HepG2 (cell line): ENCODE measurements at regions not wholly inside any gene's neighbourhood (a gene's known extent, or its start where the extent isn't known, plus 50 kb on each side); places are given as distances from the start of the nearest gene placed in this dataset.

ENCODE experiments used
- ATAC-seq: fragments of 200-7000 bp; cut with Tn5 transposase; 3 replicates; pipeline ENCODE4 v1.9.1; 2020; ENCODE audit warnings: mild to moderate bottlenecking, moderate library complexity
- BruUV-seq: library from RNA; stranded (reverse); fragments of 400-500 nt; replicated peaks from 2 replicates; lab custom pipeline; 2021; lab: Mats Ljungman, UMichigan
- CTCF ChIA-PET: fragments of 300-600 bp; formaldehyde crosslinking; extraction: SDS; loops from one replicate; lab custom pipeline; 2021; ENCODE audit warnings: low total read pairs, inconsistent platforms, low intra/inter-chr PET ratio; lab: Yijun Ruan, JAX
- POLR2A ChIA-PET: fragments of 350-600 bp; sonication (Branson Sonifier 250); formaldehyde crosslinking; loops from one replicate; lab custom pipeline; 2020; ENCODE audit warnings: antibody characterized with exemption, inconsistent platforms; lab: Yijun Ruan, JAX
- DNase-seq: peaks from one replicate; pipeline ENCODE4 v3.0.0-alpha.2; 2015; ENCODE audit warnings: low spot score
- FAIRE-seq: peaks from 3 replicates; lab custom pipeline; 2011; peaks lifted over from hg19 to GRCh38; lab: Jason Lieb, UNC
- H2AFZ ChIP-seq: one replicate; pipeline ENCODE4 v1.6.1; 2011; ENCODE audit warnings: low read length, inconsistent platforms
- H3K27ac ChIP-seq: fragments of 300-600 bp; 3 replicates; pipeline ENCODE4 v1.8.0; 2011; ENCODE audit warnings: mixed run types, mild to moderate bottlenecking, mixed read lengths, low read length, inconsistent platforms; ENCODE audit not compliant: insufficient read depth; ENCODE audit errors: extremely low read length
- H3K27me3 ChIP-seq, 2 experiments: fragments of 200-600 bp in 1 of 2; 2 replicates in 1 of 2; 3 replicates in 1 of 2; pipeline versions ENCODE4 v1.6.0 to v1.8.0; 2011; ENCODE audit warnings: low read length in 2 of 2, mild to moderate bottlenecking in 2 of 2, moderate library complexity in 2 of 2, inconsistent platforms in 1 of 2; ENCODE audit not compliant: insufficient read depth in 2 of 2, control insufficient read depth in 1 of 2
- H3K36me3 ChIP-seq, 2 experiments: fragments of 200-600 bp in 1 of 2; replicated peaks in 1 of 2; 2 replicates in 1 of 2; 3 replicates in 1 of 2; pipeline versions ENCODE4 v1.5.1 to v1.8.0; 2011; ENCODE audit warnings: low read length in 2 of 2, inconsistent platforms in 1 of 2; ENCODE audit not compliant: insufficient read depth in 2 of 2, control insufficient read depth in 1 of 2
- H3K4me1 ChIP-seq: 2 replicates; pipeline ENCODE4 v1.5.1; 2012; ENCODE audit warnings: low read length, inconsistent platforms; ENCODE audit not compliant: insufficient read depth
- H3K4me2 ChIP-seq: 2 replicates; pipeline ENCODE4 v1.6.0; 2011; ENCODE audit warnings: low read depth, low read length, inconsistent platforms
- H3K4me3 ChIP-seq, 3 experiments: fragments of 200-600 bp in 1 of 3; sonication (generic), shearing (Covaris generic) in 1 of 3; replicated peaks in 1 of 3; 2 replicates each; pipeline ENCODE4 v1.5.1; 2011 to 2016; ENCODE audit warnings: low read length in 3 of 3, inconsistent platforms in 2 of 3, low read depth in 2 of 3, mild to moderate bottlenecking in 2 of 3, control low read depth in 1 of 3, mixed read lengths in 1 of 3; ENCODE audit not compliant: insufficient read depth in 1 of 3
- H3K79me2 ChIP-seq: one replicate; pipeline ENCODE4 v1.6.1; 2011; ENCODE audit warnings: low read length, inconsistent platforms; ENCODE audit not compliant: insufficient read depth
- H3K9ac ChIP-seq: 2 replicates; pipeline ENCODE4 v1.6.0; 2011; ENCODE audit warnings: mild to moderate bottlenecking, low read depth, low read length, inconsistent platforms; ENCODE audit not compliant: insufficient read depth
- H3K9me3 ChIP-seq: 2 replicates; pipeline ENCODE4 v1.5.1; 2012; ENCODE audit warnings: mild to moderate bottlenecking, low read length
- H4K20me1 ChIP-seq: 2 replicates; pipeline ENCODE4 v1.6.0; 2011; ENCODE audit warnings: inconsistent platforms, mild to moderate bottlenecking, low read length, moderate library complexity; ENCODE audit not compliant: insufficient read depth
- KDM6A ChIP-seq: IDR thresholded peaks from 2 replicates; pipeline ENCODE4 v1.6.1; 2016; ENCODE audit warnings: low read depth
- MIER3 ChIP-seq: IDR thresholded peaks from 2 replicates; pipeline ENCODE4 v1.6.1; 2016; ENCODE audit warnings: missing compliant biosample characterization, borderline replicate concordance
- NRL ChIP-seq: sonication (generic); formaldehyde crosslinking; IDR thresholded peaks from 2 replicates; pipeline ENCODE4 v1.5.0; 2020; ENCODE audit warnings: missing genetic modification reagents, mild to moderate bottlenecking, moderate library complexity, borderline replicate concordance
- SYNCRIP ChIP-seq: fragments of 200-400 bp; formaldehyde crosslinking; IDR thresholded peaks from 2 replicates; pipeline ENCODE4 v1.6.1; 2018; ENCODE audit warnings: mild to moderate bottlenecking, low read depth, low read length; ENCODE audit not compliant: insufficient read depth
- ZNF687 ChIP-seq: sonication (generic); formaldehyde crosslinking; IDR thresholded peaks from 2 replicates; pipeline ENCODE4 v1.5.1; 2020; ENCODE audit warnings: mild to moderate bottlenecking, missing genetic modification reagents, moderate library complexity
- ZNF788 ChIP-seq: sonication (generic); formaldehyde crosslinking; IDR thresholded peaks from 2 replicates; pipeline ENCODE4 v1.5.0; 2020; ENCODE audit warnings: mild to moderate bottlenecking, missing genetic modification reagents, borderline replicate concordance
- ZNF792 ChIP-seq: IDR thresholded peaks from 2 replicates; pipeline ENCODE4 v1.6.1; 2016
- WGBS: methylation state at CpG from one replicate; pipeline ENCODE4 v1.1.6; 2017; ENCODE audit warnings: low lambda C conversion rate; 5-methylcytosine and 5-hydroxymethylcytosine counted together
- in situ Hi-C: cut with HindIII; loops from 2 replicates; pipeline ENCODE4 v1.10.0; 2017; ENCODE audit warnings: low pct_unique_long_range_greater_than_20kb; ENCODE audit not compliant: extremely low pct_ligation_motif_present
- intact Hi-C: fragments of 100-400 bp; cut with micrococcal nuclease; formaldehyde crosslinking; loops from one replicate; pipeline ENCODE4 v1.10.0; 2022; ENCODE audit not compliant: unreplicated experiment
- TF ChIP-seq, protein P1 (sequence below), 2 experiments: sonication (generic) in 1 of 2; formaldehyde crosslinking in 1 of 2; IDR thresholded peaks; 2 replicates each; pipeline versions ENCODE4 v1.6.1 to v1.9.0; 2014 to 2022; ENCODE audit warnings: antibody characterized with exemption in 1 of 2, borderline replicate concordance in 1 of 2, inconsistent platforms in 1 of 2, low read depth in 1 of 2, missing genetic modification reagents in 1 of 2

DNA sequence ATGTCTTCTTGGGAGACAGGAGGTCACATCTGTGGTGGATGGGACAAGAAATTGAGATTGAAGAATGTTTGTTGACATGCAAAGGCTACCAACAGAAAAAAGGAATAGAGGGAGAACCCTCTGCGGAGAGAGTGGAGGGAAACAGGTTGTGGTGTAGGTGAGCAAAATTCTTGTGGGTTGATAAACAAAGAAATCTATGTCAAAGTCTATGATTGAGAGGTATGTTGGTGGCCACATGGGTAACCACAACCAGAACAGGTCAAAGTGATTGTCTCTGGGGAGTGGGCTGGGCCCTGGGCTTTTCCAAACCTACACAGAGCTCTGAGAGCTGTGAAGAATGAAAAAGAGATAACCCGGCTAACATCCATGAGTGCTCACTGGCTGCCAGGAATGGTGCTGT is 62.8 kb upstream of the NCK2 start:
- H2AFZ ChIP-seq: no peak overlapping the region
- TF ChIP-seq ZNF687 (CRISPR knock-in tag) (no peak), ZNF792 (CRISPR knock-in tag) (no peak), MIER3 (CRISPR knock-in tag) (no peak), NRL (CRISPR knock-in tag) (no peak), SYNCRIP (no peak), ZNF788 (CRISPR knock-in tag) (no peak), KDM6A (CRISPR knock-in tag) (no peak)
- TF ChIP-seq, protein P1, sequence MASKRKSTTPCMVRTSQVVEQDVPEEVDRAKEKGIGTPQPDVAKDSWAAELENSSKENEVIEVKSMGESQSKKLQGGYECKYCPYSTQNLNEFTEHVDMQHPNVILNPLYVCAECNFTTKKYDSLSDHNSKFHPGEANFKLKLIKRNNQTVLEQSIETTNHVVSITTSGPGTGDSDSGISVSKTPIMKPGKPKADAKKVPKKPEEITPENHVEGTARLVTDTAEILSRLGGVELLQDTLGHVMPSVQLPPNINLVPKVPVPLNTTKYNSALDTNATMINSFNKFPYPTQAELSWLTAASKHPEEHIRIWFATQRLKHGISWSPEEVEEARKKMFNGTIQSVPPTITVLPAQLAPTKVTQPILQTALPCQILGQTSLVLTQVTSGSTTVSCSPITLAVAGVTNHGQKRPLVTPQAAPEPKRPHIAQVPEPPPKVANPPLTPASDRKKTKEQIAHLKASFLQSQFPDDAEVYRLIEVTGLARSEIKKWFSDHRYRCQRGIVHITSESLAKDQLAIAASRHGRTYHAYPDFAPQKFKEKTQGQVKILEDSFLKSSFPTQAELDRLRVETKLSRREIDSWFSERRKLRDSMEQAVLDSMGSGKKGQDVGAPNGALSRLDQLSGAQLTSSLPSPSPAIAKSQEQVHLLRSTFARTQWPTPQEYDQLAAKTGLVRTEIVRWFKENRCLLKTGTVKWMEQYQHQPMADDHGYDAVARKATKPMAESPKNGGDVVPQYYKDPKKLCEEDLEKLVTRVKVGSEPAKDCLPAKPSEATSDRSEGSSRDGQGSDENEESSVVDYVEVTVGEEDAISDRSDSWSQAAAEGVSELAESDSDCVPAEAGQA (IDR thresholded peaks at IDR 0.05; ENCODE audit: low read depth): no peak
- TF ChIP-seq, protein P1 (CRISPR knock-in tag; IDR thresholded peaks at IDR 0.05; ENCODE audit: borderline replicate concordance): no peak
- TF ChIP-seq, all 625 proteins: peak for 0
- 48% methylated on average over 2 of the region's 2 CpGs for WGBS
- BruUV-seq: no TSS peak
- H4K20me1 ChIP-seq: no peaks in the 10 kb centered on the region
- no peak for DNase-seq
- intact Hi-C loops: no loop called here
- H3K27ac ChIP-seq: no peak overlapping the region
- H3K79me2 ChIP-seq: no peaks in the 10 kb centered on the region
- H3K36me3 ChIP-seq: no peaks in the 10 kb centered on the region
- no peak overlapping the region for H3K4me3 ChIP-seq
- H3K4me2 ChIP-seq: no peak overlapping the region
- ChIA-PET CTCF (no interaction called here), POLR2A (no interaction called here)
- ATAC-seq: no peak
- no peak overlapping the region for H3K9ac ChIP-seq
- FAIRE-seq: no peak
- H3K27me3 ChIP-seq: peaks cover 3 to 44% of the 10 kb centered on the region in 2 experiments; a peak in 2 of 5 replicates
- in situ Hi-C loops: no loop called here
- no peaks in the 10 kb centered on the region for H3K9me3 ChIP-seq
- H3K4me1 ChIP-seq: no peaks in the 10 kb centered on the region
